Hepatocyte (in vitro differentiated cells): ENCODE measurements at regions not wholly inside any gene's neighbourhood (a gene's known extent, or its start where the extent isn't known, plus 50 kb on each side); places are given as distances from the start of the nearest gene placed in this dataset.

Experiments used
- EZH2 ChIP-seq: fragments of 200-600 bp; sonication (generic); IDR thresholded peaks from 2 replicates; pipeline ENCODE4 v1.6.1; 2016; ENCODE audit warnings: antibody characterized with exemption, mild to moderate bottlenecking, borderline replicate concordance
- EZH2phosphoT487 ChIP-seq: fragments of 200-600 bp; sonication (generic); IDR thresholded peaks from one replicate; pipeline ENCODE4 v1.6.1; 2018; ENCODE audit warnings: antibody characterized with exemption, mild to moderate bottlenecking, low read depth, moderate library complexity; ENCODE audit not compliant: unreplicated experiment, severe bottlenecking
- TF ChIP-seq, protein P1 (sequence below): fragments of 200-600 bp; sonication (generic); IDR thresholded peaks from 2 replicates; pipeline ENCODE4 v1.5.1; 2016; ENCODE audit warnings: antibody characterized with exemption, mild to moderate bottlenecking; ENCODE audit not compliant: poor library complexity

DNA sequence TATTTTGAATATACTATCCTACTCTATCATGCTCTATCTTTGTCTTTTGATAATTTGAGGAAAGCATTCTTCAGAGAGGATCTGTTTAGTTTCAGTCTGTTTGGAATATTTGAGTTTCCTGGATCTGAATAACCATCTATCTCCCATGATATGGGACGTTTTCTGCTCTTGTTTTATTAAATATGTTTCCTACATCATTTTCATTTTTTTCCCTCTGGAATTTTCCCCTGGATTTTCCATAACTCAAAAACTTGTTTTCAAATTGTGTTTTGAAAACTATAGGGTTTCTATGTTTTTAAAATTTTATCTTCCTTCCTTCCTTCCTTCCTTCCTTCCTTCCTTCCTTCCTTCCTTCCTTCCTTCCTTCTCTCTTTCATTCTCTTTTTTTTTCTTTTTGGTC lies 974.2 kb downstream of the TMEM121 start:
- TF ChIP-seq, protein P1, sequence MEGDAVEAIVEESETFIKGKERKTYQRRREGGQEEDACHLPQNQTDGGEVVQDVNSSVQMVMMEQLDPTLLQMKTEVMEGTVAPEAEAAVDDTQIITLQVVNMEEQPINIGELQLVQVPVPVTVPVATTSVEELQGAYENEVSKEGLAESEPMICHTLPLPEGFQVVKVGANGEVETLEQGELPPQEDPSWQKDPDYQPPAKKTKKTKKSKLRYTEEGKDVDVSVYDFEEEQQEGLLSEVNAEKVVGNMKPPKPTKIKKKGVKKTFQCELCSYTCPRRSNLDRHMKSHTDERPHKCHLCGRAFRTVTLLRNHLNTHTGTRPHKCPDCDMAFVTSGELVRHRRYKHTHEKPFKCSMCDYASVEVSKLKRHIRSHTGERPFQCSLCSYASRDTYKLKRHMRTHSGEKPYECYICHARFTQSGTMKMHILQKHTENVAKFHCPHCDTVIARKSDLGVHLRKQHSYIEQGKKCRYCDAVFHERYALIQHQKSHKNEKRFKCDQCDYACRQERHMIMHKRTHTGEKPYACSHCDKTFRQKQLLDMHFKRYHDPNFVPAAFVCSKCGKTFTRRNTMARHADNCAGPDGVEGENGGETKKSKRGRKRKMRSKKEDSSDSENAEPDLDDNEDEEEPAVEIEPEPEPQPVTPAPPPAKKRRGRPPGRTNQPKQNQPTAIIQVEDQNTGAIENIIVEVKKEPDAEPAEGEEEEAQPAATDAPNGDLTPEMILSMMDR, result no peak
- TF ChIP-seq EZH2phosphoT487 (no peak), EZH2 (no peak)
